ENCODE measurements at regions not wholly inside any gene's neighbourhood (a gene's known extent, or its start where the extent isn't known, plus 50 kb on each side); places are given as distances from the start of the nearest gene placed in this dataset.

- no peak for TF ChIP-seq IKZF5 (CRISPR knock-in tag; IDR thresholded peaks at IDR 0.05)
- no peak for TF ChIP-seq ZZZ3 (CRISPR knock-in tag; IDR thresholded peaks at IDR 0.05; ENCODE audit: borderline replicate concordance)
- no peak for TF ChIP-seq SRSF9 (IDR thresholded peaks at IDR 0.05; ENCODE audit: borderline replicate concordance, insufficient read depth, low read depth, low read length, poor library complexity, severe bottlenecking)
These were observed 2239.4 kb downstream of the LRRC4C start (continued) for GRCh38 chr11:39220069-39220468.

GRCh38 chr11:39209981-39210380, 2249.5 kb downstream of the LRRC4C start:
- no peak overlapping the region for H2AFZ ChIP-seq (ENCODE audit: low read length)
- TF ChIP-seq PHB2 (IDR thresholded peaks at IDR 0.05; ENCODE audit: partially characterized antibody) = no peak
- no peak for TF ChIP-seq ZNF101 (CRISPR knock-in tag; IDR thresholded peaks at IDR 0.05; ENCODE audit: borderline replicate concordance, low read depth)
- no peak for TF ChIP-seq ZNF563 (CRISPR knock-in tag; IDR thresholded peaks at IDR 0.05)
- TF ChIP-seq ZNF598 (CRISPR knock-in tag; IDR thresholded peaks at IDR 0.05; ENCODE audit: borderline replicate concordance) = no peak
- TF ChIP-seq ZNF646 (CRISPR knock-in tag; IDR thresholded peaks at IDR 0.05) = no peak
- H3K27me3 ChIP-seq (ENCODE audit: control insufficient read depth in 1 of 2, insufficient read depth in 2 of 2, low read length in 2 of 2) = no peaks in the 10 kb centered on the region
- H3K79me2 ChIP-seq (ENCODE audit: insufficient read depth, low read length) = no peaks in the 10 kb centered on the region
- H3K4me3 ChIP-seq (replicated peaks in 1 of 3; ENCODE audit: insufficient read depth in 1 of 3, low read depth in 2 of 3, low read length in 3 of 3) = no peak overlapping the region
- H3K9me3 ChIP-seq (ENCODE audit: low read length) = no peaks in the 10 kb centered on the region
- H4K20me1 ChIP-seq (ENCODE audit: insufficient read depth, low read length) = no peaks in the 10 kb centered on the region
- intact Hi-C loops (cut with micrococcal nuclease; ENCODE audit: unreplicated experiment) (no loop called here), in situ Hi-C loops (cut with HindIII; ENCODE audit: extremely low pct_ligation_motif_present, low pct_unique_long_range_greater_than_20kb) (no loop called here)
- no peaks in the 10 kb centered on the region for H3K36me3 ChIP-seq (replicated peaks in 1 of 2; ENCODE audit: control insufficient read depth in 1 of 2, insufficient read depth in 2 of 2, low read length in 2 of 2)
- FAIRE-seq (no peak), DNase-seq (ENCODE audit: low spot score) (no peak), ATAC-seq (no peak)
- H3K9ac ChIP-seq (ENCODE audit: insufficient read depth, low read depth, low read length) = no peak overlapping the region
- no TSS peak for BruUV-seq (replicated peaks)
- no peaks in the 10 kb centered on the region for H3K4me1 ChIP-seq (ENCODE audit: insufficient read depth, low read length)
- no peak overlapping the region for H3K4me2 ChIP-seq (ENCODE audit: low read depth, low read length)
- no peak overlapping the region for H3K27ac ChIP-seq (ENCODE audit: extremely low read length, insufficient read depth, low read length)
- 4% methylated on average over 2 of the region's 2 CpGs for WGBS (ENCODE audit: low lambda C conversion rate)
- POLR2A ChIA-PET = no interaction called here
- CTCF ChIA-PET (ENCODE audit: low intra/inter-chr PET ratio, low total read pairs) = no interaction called here

Measured in HepG2 (cell line).